Large intestine (tissue), 3 donors: ENCODE measurements at regions not wholly inside any gene's neighbourhood (a gene's known extent, or its start where the extent isn't known, plus 50 kb on each side); places are given as distances from the start of the nearest gene placed in this dataset.

ENCODE experiments used
- DNase-seq, 2 donors: peaks; one replicate each; pipeline versions ENCODE4 v3.0.0 to v3.0.0-alpha.2; 2013
- H3K27ac ChIP-seq: one replicate; pipeline ENCODE4 v1.5.1; 2013; ENCODE audit warnings: low read length
- H3K27me3 ChIP-seq: 2 replicates; pipeline ENCODE4 v1.6.1; 2013; ENCODE audit warnings: low read length; ENCODE audit not compliant: control insufficient read depth, insufficient read depth
- H3K36me3 ChIP-seq: 2 replicates; pipeline ENCODE4 v1.6.1; 2013; ENCODE audit warnings: low read length; ENCODE audit not compliant: control insufficient read depth, insufficient read depth
- H3K4me1 ChIP-seq: one replicate; pipeline ENCODE4 v1.6.1; 2013; ENCODE audit warnings: low read length; ENCODE audit not compliant: control insufficient read depth, insufficient read depth
- H3K4me3 ChIP-seq: one replicate; pipeline ENCODE4 v1.5.1; 2013; ENCODE audit warnings: low read length
- H3K9me3 ChIP-seq: one replicate; pipeline ENCODE4 v1.6.1; 2013; ENCODE audit warnings: mild to moderate bottlenecking, low read depth, low read length, moderate library complexity; ENCODE audit not compliant: control insufficient read depth
- WGBS: methylation state at CpG from one replicate; pipeline ENCODE4 v1.1.5; 2013; ENCODE audit warnings: low lambda C conversion rate; ENCODE audit not compliant: insufficient coverage; 5-methylcytosine and 5-hydroxymethylcytosine counted together

DNA sequence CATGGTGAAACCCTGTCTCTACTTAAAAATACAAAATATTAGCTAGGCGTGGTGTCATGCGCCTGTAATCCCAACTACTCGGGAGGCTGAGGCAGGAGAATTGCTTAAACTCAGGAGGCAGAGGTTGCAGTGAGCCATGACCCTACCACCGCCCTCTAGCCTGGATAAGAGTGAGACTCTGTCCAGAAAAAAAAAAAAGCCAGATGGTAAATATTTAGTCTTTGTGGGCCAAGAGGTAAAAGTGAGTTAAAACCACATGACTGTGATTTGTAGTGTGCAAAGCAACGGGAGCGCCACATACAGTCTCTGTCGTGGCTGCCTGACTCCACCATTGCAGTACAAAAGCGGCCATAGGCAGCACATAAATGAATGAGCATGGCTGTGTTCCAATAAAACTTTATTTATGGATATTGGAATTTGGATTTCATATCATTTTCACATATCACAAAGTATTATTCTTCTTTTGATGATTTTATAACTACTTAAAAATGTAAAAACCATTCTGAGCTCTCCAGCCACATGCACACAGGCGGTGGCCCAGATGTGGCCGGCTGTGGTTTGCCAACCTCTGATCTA lies 51.8 kb upstream of the CASZ1 start:
- Histone ChIP-seq H3K4me1 (no peaks in the 10 kb centered on the region), H3K9me3 (peaks cover 11% of the 10 kb centered on the region), H3K27me3 (no peaks in the 10 kb centered on the region), H3K4me3 (no peak overlapping the region), H3K27ac (no peak overlapping the region), H3K36me3 (no peaks in the 10 kb centered on the region)
- WGBS = 100% methylated on average over 1 of the region's 10 CpGs
- DNase-seq = no peak

DNA sequence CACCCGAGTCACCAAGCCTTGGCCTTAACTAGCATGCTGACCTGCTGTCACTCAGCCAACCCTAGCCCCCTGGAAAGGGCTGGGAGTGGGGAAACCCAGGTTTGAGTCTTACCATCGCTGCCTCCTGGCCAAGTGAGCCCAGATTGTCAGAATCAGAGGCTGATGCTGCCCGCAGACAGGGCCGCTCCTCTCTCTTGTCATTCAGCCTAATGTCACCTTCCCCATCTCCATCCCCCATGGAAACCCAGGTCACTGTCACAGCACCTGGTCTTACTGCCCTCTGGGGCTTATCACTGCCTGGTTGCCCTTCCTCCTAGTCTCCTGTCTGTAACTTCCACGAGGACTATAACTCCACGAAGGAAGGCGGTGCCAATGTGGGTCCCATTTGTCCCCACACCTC lies 53.6 kb upstream of the CASZ1 start:
- Histone ChIP-seq H3K27me3 (no peaks in the 10 kb centered on the region), H3K9me3 (peaks cover 3% of the 10 kb centered on the region), H3K27ac (no peak overlapping the region), H3K36me3 (no peaks in the 10 kb centered on the region), H3K4me3 (no peak overlapping the region), H3K4me1 (no peaks in the 10 kb centered on the region)
- no CpG with 5 or more reads among the region's 7 CpGs for WGBS
- DNase-seq = no peak

DNA sequence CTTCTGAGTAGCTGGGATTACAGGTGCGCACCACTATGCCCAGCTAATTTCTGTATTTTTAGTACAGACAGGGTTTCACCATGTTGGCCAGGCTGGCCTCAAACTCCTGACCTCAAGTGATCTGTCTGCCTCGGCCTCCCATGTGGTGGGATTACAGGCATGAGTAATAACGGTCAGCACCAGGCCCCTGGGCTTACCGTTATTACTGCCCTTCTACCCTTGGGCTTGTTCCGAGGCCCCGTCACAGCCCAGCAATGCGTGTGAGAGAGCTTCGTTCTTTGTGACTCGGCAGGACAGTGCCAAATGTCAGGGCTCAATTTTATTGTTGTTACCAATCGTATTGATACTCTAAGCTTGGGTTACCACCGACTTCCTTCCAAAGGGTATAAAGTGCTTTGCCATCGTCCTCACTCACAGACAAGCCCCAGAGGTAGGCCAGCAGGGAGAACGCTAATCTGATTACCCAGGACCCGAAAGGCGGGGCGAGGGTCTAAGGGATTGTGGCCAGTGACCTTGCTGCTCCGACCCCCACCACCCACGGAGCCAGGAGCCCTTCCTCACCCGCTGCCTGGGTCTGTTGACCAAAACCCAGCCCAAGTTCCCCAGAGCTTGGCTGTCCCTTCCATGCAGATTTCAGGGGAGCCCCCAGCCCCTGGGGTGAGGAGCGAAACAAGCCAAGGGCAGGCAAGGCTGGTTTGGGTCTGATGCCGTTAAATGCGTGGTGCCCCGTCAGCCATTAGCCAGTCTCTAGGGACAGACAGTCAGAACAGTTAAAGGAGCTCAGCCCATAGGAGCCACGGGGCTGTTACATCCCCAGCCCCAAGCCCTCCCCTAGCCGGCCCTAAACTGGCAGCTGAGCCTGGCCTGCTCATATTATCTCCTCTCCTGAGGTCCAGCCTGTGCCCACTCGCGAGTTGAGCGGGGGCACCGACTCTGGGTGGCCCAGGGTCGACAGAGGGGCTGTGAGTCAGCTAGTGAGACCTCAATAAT lies 54.9 kb upstream of the CASZ1 start:
- no peak overlapping the region for H3K4me3 ChIP-seq
- WGBS = no CpG with 5 or more reads among the region's 30 CpGs
- no peaks in the 10 kb centered on the region for H3K27me3 ChIP-seq
- H3K9me3 ChIP-seq = peaks cover 3% of the 10 kb centered on the region
- H3K36me3 ChIP-seq = no peaks in the 10 kb centered on the region
- H3K27ac ChIP-seq = no peak overlapping the region
- DNase-seq = no peak
- no peaks in the 10 kb centered on the region for H3K4me1 ChIP-seq

DNA sequence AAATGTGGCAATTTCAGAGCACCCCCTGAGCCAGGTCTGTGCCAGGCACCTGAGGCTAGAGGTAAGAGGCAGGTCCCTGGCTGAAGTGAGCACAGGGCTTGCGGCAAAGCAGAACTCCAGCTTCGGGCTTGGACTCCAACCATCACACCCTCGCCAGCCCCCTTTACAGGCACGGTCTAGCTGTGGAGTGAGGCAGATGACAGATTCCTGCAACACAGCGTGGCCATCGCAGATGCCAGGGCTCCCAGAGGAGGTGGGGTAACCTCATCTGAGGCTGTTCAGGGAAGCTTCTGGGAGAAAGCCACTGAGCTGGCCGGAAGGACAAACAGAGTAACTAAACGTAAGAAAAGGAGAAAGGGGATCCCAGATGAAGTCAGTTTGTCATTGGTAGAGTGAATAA lies 55.6 kb upstream of the CASZ1 start:
- Histone ChIP-seq H3K27me3 (no peaks in the 10 kb centered on the region), H3K36me3 (no peaks in the 10 kb centered on the region), H3K4me3 (no peak overlapping the region), H3K9me3 (peaks cover 3% of the 10 kb centered on the region), H3K4me1 (no peaks in the 10 kb centered on the region), H3K27ac (no peak overlapping the region)
- DNase-seq = no peak
- 83% methylated on average over 2 of the region's 8 CpGs for WGBS

DNA sequence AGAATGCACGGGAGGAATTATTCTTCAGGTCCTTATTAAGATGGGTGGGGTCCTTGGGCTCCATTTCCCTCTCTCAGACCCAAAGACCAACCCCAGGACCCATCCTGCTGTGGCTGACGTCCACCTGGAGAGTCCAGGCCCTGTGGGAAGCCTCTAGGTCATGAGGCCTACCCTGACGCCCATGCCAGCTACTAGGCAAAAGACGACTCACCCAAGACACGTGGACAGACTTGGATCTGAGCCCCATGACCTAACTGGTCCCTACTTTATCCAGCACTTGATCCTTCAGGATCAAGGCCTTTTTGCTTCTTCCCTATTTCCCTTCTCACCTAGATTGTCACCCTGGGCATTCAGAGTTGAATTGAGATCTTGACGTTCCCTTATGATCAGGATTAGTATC lies 56.0 kb upstream of the CASZ1 start:
- Histone ChIP-seq H3K4me1 (no peaks in the 10 kb centered on the region), H3K27me3 (no peaks in the 10 kb centered on the region), H3K4me3 (no peak overlapping the region), H3K27ac (no peak overlapping the region), H3K9me3 (peaks cover 3% of the 10 kb centered on the region), H3K36me3 (no peaks in the 10 kb centered on the region)
- DNase-seq = no peak
- WGBS = no CpG with 5 or more reads among the region's 6 CpGs

DNA sequence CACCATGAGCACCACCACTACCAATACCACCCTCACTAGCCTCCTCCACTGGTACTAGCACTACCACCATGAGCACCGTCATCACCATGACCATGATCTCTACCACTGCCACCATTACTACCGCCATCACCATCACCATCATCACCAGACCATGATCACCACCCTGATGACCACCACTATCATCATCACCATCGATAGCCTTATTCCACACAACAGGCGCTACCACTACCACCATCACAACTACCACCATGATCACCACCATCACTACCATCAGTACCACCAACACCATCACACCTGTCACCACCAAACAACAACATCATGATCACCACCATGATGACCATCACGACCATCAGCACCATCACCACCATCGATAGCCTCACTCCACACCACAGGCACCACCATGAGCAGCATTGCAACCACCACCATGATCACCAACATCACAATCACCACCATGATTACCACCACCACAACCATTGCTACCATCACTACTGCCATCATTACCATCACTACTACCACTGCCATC lies 56.6 kb upstream of the CASZ1 start:
- Histone ChIP-seq H3K27ac (no peak overlapping the region), H3K4me1 (no peaks in the 10 kb centered on the region), H3K9me3 (peaks cover 3% of the 10 kb centered on the region), H3K36me3 (no peaks in the 10 kb centered on the region), H3K27me3 (no peaks in the 10 kb centered on the region), H3K4me3 (no peak overlapping the region)
- no CpG with 5 or more reads among the region's 6 CpGs for WGBS
- no peak for DNase-seq

DNA sequence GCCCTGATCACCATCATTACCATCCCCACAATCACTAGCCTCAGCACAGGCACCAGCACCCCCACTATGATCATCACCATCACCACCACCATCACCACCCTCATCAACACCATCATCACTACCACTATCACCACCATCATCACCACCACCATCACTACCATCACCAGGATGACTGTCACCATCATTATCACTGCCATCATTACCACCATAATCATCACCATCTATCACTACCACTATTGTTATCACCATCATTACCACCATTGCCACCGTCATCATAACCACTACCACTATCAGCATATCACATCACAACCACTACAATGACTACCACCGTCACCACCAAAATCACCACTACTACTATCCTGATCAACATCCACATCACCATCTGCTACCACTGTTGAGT lies 57.3 kb upstream of the CASZ1 start:
- no peak for DNase-seq

DNA sequence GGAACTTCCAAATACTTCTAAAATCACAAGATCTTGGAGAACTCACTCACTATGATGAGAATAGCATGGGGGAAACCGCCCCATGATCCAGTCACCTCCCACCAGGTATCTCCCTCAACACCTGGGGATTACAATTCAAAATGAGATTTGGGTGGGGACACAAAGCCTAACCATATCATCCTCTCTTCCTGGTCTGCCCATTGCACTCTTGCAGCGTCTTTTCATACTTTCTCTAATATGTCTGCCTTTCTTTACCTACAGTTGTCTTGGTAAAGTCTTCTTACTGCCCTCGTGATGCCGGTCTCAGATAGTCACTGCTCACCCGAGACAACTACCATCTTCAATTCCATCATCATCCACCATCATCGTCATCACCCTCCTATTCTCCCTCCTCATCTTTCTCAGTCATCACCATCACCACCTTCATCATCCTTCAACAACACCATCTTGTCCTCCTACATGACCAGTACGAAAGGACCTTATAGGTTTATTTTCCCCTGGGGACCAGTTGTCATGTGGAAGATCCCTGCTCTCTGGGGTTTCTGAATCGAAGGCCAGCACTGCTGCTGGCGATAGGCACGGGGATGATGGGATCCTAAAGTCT lies 58.5 kb upstream of the CASZ1 start:
- no peaks in the 10 kb centered on the region for H3K27me3 ChIP-seq
- H3K4me3 ChIP-seq = no peak overlapping the region
- no peaks in the 10 kb centered on the region for H3K36me3 ChIP-seq
- H3K27ac ChIP-seq = no peak overlapping the region
- peaks cover 3% of the 10 kb centered on the region for H3K9me3 ChIP-seq
- H3K4me1 ChIP-seq = no peaks in the 10 kb centered on the region
- 88% methylated on average over 4 of the region's 10 CpGs for WGBS
- DNase-seq = no peak

More for the DNA sequence above, 57.3 kb upstream of the CASZ1 start:
- no peaks in the 10 kb centered on the region for H3K36me3 ChIP-seq
- no peak overlapping the region for H3K4me3 ChIP-seq
- H3K27ac ChIP-seq = no peak overlapping the region
- H3K27me3 ChIP-seq = no peaks in the 10 kb centered on the region
- no peaks in the 10 kb centered on the region for H3K4me1 ChIP-seq
- peaks cover 3% of the 10 kb centered on the region for H3K9me3 ChIP-seq
- no CpG with 5 or more reads among the region's 2 CpGs for WGBS

DNA sequence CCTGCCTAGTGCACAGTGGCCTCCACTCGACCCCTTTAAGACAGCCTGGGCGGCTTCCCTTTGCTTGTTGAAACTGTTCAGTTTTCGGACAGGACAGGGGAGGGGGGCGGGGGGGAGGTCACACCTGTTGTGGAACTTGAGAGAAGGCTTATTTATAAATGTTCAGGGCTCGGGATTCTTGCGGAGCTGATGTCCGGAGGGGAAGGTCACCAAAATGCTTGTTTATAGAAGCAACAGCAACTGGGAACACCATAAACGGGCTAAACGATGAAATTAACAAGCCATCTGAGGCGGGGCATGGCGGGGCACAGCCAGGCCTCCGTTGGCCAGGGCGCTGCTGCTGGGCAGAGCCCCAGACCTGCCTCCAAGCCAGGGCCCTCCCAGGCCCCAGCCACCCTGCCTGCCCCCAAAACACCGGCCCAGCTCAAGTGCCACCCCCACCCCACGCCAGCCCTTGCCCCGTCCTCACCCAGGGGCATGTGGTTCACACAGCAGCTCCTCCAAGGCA lies 59.8 kb upstream of the CASZ1 start:
- no peak overlapping the region for H3K4me3 ChIP-seq
- no CpG with 5 or more reads among the region's 16 CpGs for WGBS
- no peak for DNase-seq
- peaks cover 3% of the 10 kb centered on the region for H3K9me3 ChIP-seq
- H3K4me1 ChIP-seq = no peaks in the 10 kb centered on the region
- H3K36me3 ChIP-seq = no peaks in the 10 kb centered on the region
- no peaks in the 10 kb centered on the region for H3K27me3 ChIP-seq
- H3K27ac ChIP-seq = no peak overlapping the region

DNA sequence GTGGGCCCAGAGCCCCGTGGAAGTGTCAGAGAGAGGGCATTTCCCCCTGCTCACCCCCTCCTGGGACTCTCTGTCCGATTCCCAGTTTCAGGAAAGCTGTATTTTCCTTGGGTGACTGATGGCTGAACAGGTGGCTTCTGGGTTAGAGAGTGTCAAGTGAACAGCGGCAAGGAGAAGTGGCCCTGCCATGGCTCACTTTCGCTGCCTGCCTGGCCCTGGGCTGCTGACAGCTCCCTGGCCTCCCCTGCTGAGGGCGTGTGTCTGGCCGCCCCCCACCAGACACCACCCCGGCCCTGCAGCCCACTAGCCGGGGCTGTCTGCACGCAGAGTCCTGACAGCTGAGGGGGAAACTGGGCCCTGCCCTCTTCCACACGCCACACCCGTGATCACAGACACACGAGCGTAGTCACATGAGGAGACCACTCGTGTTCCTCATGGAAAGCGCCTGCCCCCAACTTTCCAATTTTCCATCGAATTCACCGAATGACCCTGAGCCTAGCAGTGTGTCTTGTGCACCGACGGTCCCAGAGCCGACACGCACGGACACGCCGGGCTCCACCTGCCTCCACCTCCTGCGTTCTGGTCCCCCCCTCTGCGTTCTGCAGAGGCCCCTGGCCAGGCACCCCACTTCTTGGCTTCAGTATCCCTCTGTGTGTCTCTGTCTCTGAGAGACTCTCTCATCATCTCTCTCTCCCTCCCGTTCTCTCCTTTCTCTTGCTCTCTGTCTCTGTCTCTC lies 60.6 kb upstream of the CASZ1 start:
- 56% methylated on average over 1 of the region's 27 CpGs for WGBS
- DNase-seq = no peak
- Histone ChIP-seq H3K4me1 (no peaks in the 10 kb centered on the region), H3K4me3 (no peak overlapping the region), H3K9me3 (peaks cover 3% of the 10 kb centered on the region), H3K27ac (no peak overlapping the region), H3K36me3 (no peaks in the 10 kb centered on the region), H3K27me3 (no peaks in the 10 kb centered on the region)
